BJ (cell line): ENCODE measurements at regions not wholly inside any gene's neighbourhood (a gene's known extent, or its start where the extent isn't known, plus 50 kb on each side); places are given as distances from the start of the nearest gene placed in this dataset.

Experiments used
- CTCF ChIA-PET: fragments of 350-600 bp; formaldehyde crosslinking; extraction: SDS; loops from one replicate; lab custom pipeline; 2021; ENCODE audit warnings: antibody characterized with exemption, inconsistent platforms; lab: Yijun Ruan, JAX
- POLR2A ChIA-PET: fragments of 300-600 bp; sonication (Branson Sonifier 250); formaldehyde crosslinking; extraction: SDS; loops from one replicate; lab custom pipeline; 2021; ENCODE audit warnings: antibody characterized with exemption; lab: Charles Lee
- DNase-seq: peaks from one replicate; pipeline ENCODE4 v3.0.0-alpha.2; 2011; ENCODE audit warnings: low read depth
- H3K27me3 ChIP-seq: 2 replicates; pipeline ENCODE4 v1.6.0; 2011; ENCODE audit warnings: low read length; ENCODE audit not compliant: control insufficient read depth, insufficient read depth
- H3K36me3 ChIP-seq: 2 replicates; pipeline ENCODE4 v1.5.1; 2011; ENCODE audit warnings: low read length; ENCODE audit not compliant: control insufficient read depth, insufficient read depth
- H3K4me3 ChIP-seq: 2 replicates; pipeline ENCODE4 v1.5.1; 2011; ENCODE audit warnings: low read depth, mild to moderate bottlenecking, control low read depth, low read length
- CTCF ChIP-seq: IDR thresholded peaks from 2 replicates; pipeline ENCODE4 v1.5.1; 2011; ENCODE audit warnings: low read depth, mild to moderate bottlenecking, control low read depth, inconsistent platforms, low read length, moderate library complexity; ENCODE audit not compliant: insufficient read depth

- Histone ChIP-seq H3K36me3 (no peaks in the 10 kb centered on the region), H3K27me3 (no peaks in the 10 kb centered on the region), H3K4me3 (no peak overlapping the region)
- CTCF ChIA-PET = no interaction called here
- DNase-seq = no peak
- POLR2A ChIA-PET = no interaction called here
- TF ChIP-seq CTCF = no peak
Observed at GRCh38 chr5:61617995-61618525, 286.0 kb downstream of the ZSWIM6 start.

GRCh38 chr5:61618577-61618976 lies 286.5 kb downstream of the ZSWIM6 start:
- TF ChIP-seq CTCF = no peak
- DNase-seq = no peak
- no peaks in the 10 kb centered on the region for H3K27me3 ChIP-seq
- H3K4me3 ChIP-seq = no peak overlapping the region
- ChIA-PET POLR2A (no interaction called here), CTCF (interaction anchor here (1.2 kb wide), 1 partner anchor 13 kb away, joined by 3 read pairs; no protein-coding TSS in a partner anchor)
- H3K36me3 ChIP-seq = no peaks in the 10 kb centered on the region

GRCh38 chr5:61619289-61619688 lies 287.2 kb downstream of the ZSWIM6 start:
- Histone ChIP-seq H3K36me3 (no peaks in the 10 kb centered on the region), H3K27me3 (no peaks in the 10 kb centered on the region), H3K4me3 (no peak overlapping the region)
- CTCF ChIA-PET = interaction anchor here (1.2 kb wide), 1 partner anchor 14 kb away, joined by 3 read pairs; no protein-coding TSS in a partner anchor
- no peak for DNase-seq
- TF ChIP-seq CTCF = no peak
- POLR2A ChIA-PET = no interaction called here

GRCh38 chr5:61619777-61620518 lies 287.9 kb downstream of the ZSWIM6 start:
- H3K4me3 ChIP-seq = no peak overlapping the region
- ChIA-PET CTCF (interaction anchor here (0.6 to 1.3 kb wide), 3 partner anchors 10 to 451 kb away, joined by 3 read pairs; no protein-coding TSS in a partner anchor), POLR2A (interaction anchor here (0.6 kb wide), 2 partner anchors 276 to 288 kb away, joined by 3 to 5 read pairs; partner anchors contain the start of gene ZSWIM6)
- TF ChIP-seq CTCF = no peak
- no peaks in the 10 kb centered on the region for H3K27me3 ChIP-seq
- DNase-seq = no peak
- no peaks in the 10 kb centered on the region for H3K36me3 ChIP-seq

GRCh38 chr5:61620699-61621182 lies 288.7 kb downstream of the ZSWIM6 start:
- no peak for DNase-seq
- no peak for TF ChIP-seq CTCF
- H3K4me3 ChIP-seq = no peak overlapping the region
- H3K27me3 ChIP-seq = no peaks in the 10 kb centered on the region
- ChIA-PET POLR2A (interaction anchor here (0.6 kb wide), 1 partner anchor 275 kb away, joined by 5 read pairs; no protein-coding TSS in a partner anchor), CTCF (interaction anchor here (0.6 to 1.3 kb wide), 3 partner anchors 9 to 609 kb away, joined by 3 read pairs; no protein-coding TSS in a partner anchor)
- H3K36me3 ChIP-seq = no peaks in the 10 kb centered on the region
